ENCODE measurements at regions not wholly inside any gene's neighbourhood (a gene's known extent, or its start where the extent isn't known, plus 50 kb on each side); places are given as distances from the start of the nearest gene placed in this dataset.

GRCh38 chr18:22086973-22087372 lies 82.4 kb upstream of the GATA6 start (continued):
- TF ChIP-seq PKNOX1 (IDR thresholded peaks at IDR 0.05) (no peak), IRF3 (IDR thresholded peaks at IDR 0.05) (no peak), ZBTB4 (CRISPR knock-in tag; IDR thresholded peaks at IDR 0.05) (no peak), HDAC2 (IDR thresholded peaks at IDR 0.05) (no peak), BCLAF1 (IDR thresholded peaks at IDR 0.05) (no peak)
